GM12878 (cell line): ENCODE measurements at regions not wholly inside any gene's neighbourhood (a gene's known extent, or its start where the extent isn't known, plus 50 kb on each side); places are given as distances from the start of the nearest gene placed in this dataset.

ENCODE experiments used
- ATAC-seq: fragments of 200-7000 bp; cut with Tn5 transposase; 3 replicates; pipeline ENCODE4 v1.9.1; 2020; ENCODE audit warnings: mild to moderate bottlenecking, moderate library complexity
- BruUV-seq: library from RNA; stranded (reverse); fragments of 400-500 nt; replicated peaks from 2 replicates; lab custom pipeline; 2021; lab: Mats Ljungman, UMichigan
- CTCF ChIA-PET: fragments of 300-600 bp; sonication (Branson Sonifier 250); formaldehyde crosslinking; extraction: SDS; loops from one replicate; lab custom pipeline; 2021; ENCODE audit warnings: inconsistent platforms; lab: Yijun Ruan, JAX
- POLR2A ChIA-PET: fragments of 350-600 bp; formaldehyde crosslinking; extraction: SDS; loops from one replicate; lab custom pipeline; 2021; ENCODE audit warnings: inconsistent platforms; lab: Charles Lee
- RAD21 ChIA-PET: fragments of 300-600 bp; sonication (Branson Sonifier 250); formaldehyde crosslinking; loops from one replicate; lab custom pipeline; 2023; ENCODE audit warnings: antibody characterized with exemption; ENCODE audit not compliant: unreplicated experiment; lab: Charles Lee
- SMC1A ChIA-PET: fragments of 300-600 bp; sonication (Branson Sonifier 250); formaldehyde crosslinking; loops from one replicate; lab custom pipeline; 2023; ENCODE audit not compliant: unreplicated experiment, uncharacterized antibody; lab: Charles Lee
- DNase-seq: peaks from one replicate; pipeline ENCODE4 v3.0.0-alpha.2; 2011; ENCODE audit warnings: low read depth, low spot score
- FAIRE-seq: peaks from 3 replicates; lab custom pipeline; 2011; peaks lifted over from hg19 to GRCh38; lab: Jason Lieb, UNC
- H2AFZ ChIP-seq: 2 replicates; pipeline ENCODE4 v1.6.0; 2011; ENCODE audit warnings: low read depth, low read length, control low read depth; ENCODE audit not compliant: control insufficient read depth
- H3K27ac ChIP-seq: 2 replicates; pipeline ENCODE4 v1.5.1; 2011; ENCODE audit warnings: control low read depth; ENCODE audit not compliant: control insufficient read depth, insufficient read depth
- H3K27me3 ChIP-seq, 2 experiments: replicated peaks in 1 of 2; 2 replicates each; pipeline versions ENCODE4 v1.6.0 to v1.6.1; 2011; ENCODE audit warnings: low read length in 1 of 2; ENCODE audit not compliant: control insufficient read depth in 2 of 2, insufficient read depth in 2 of 2
- H3K36me3 ChIP-seq, 2 experiments: 2 replicates each; pipeline ENCODE4 v1.5.1; 2011; ENCODE audit warnings: low read length in 1 of 2; ENCODE audit not compliant: control insufficient read depth in 2 of 2, insufficient read depth in 2 of 2
- H3K4me1 ChIP-seq: 2 replicates; pipeline ENCODE4 v1.6.1; 2011; ENCODE audit warnings: mild to moderate bottlenecking, low read length, moderate library complexity, mixed read lengths; ENCODE audit not compliant: control insufficient read depth, insufficient read depth
- H3K4me2 ChIP-seq: 2 replicates; pipeline ENCODE4 v1.6.0; 2011; ENCODE audit warnings: control low read depth; ENCODE audit not compliant: control insufficient read depth, insufficient read depth
- H3K4me3 ChIP-seq: fragments of 200-600 bp; sonication (generic); 2 replicates; pipeline ENCODE4 v1.5.1; 2016
- H3K79me2 ChIP-seq: 2 replicates; pipeline ENCODE4 v1.6.0; 2011; ENCODE audit warnings: low read length; ENCODE audit not compliant: control insufficient read depth, insufficient read depth
- H3K9ac ChIP-seq: 2 replicates; pipeline ENCODE4 v1.8.0; 2011; ENCODE audit warnings: low read length, control low read depth, mixed read lengths; ENCODE audit not compliant: control insufficient read depth, insufficient read depth
- H3K9me3 ChIP-seq: replicated peaks from 3 replicates; pipeline ENCODE4 v1.5.1; 2011; ENCODE audit warnings: mild to moderate bottlenecking, low read length; ENCODE audit not compliant: control insufficient read depth, insufficient read depth
- H4K20me1 ChIP-seq: 2 replicates; pipeline ENCODE4 v1.6.0; 2011; ENCODE audit not compliant: control insufficient read depth, insufficient read depth
- CBX3 ChIP-seq: fragments of 200-600 bp; sonication (generic); IDR thresholded peaks from 2 replicates; pipeline ENCODE4 v1.6.1; 2016; ENCODE audit warnings: low read depth, borderline replicate concordance
- CEBPZ ChIP-seq: fragments of 150-350 bp; IDR thresholded peaks from 2 replicates; pipeline ENCODE4 v1.6.1; 2016; ENCODE audit warnings: low read depth, low read length
- EP300 ChIP-seq, 2 experiments: fragments of 150-350 bp in 1 of 2; IDR thresholded peaks; 2 replicates each; pipeline ENCODE4 v1.6.1; 2011 to 2012; ENCODE audit warnings: low read depth in 2 of 2, low read length in 2 of 2, borderline replicate concordance in 1 of 2, improper control_type of control experiment in 1 of 2, inconsistent platforms in 1 of 2; ENCODE audit not compliant: control insufficient read depth in 1 of 2
- FOXK2 ChIP-seq: fragments of 450-650 bp; IDR thresholded peaks from 2 replicates; pipeline ENCODE4 v1.6.1; 2017; ENCODE audit warnings: mild to moderate bottlenecking, moderate library complexity
- MXI1 ChIP-seq: fragments of 150-350 bp; IDR thresholded peaks from 2 replicates; pipeline ENCODE4 v1.6.1; 2011; ENCODE audit warnings: low read depth, mild to moderate bottlenecking, inconsistent platforms, low read length, improper control_type of control experiment
- MYB ChIP-seq: fragments of 150-350 bp; IDR thresholded peaks from 2 replicates; pipeline ENCODE4 v1.6.1; 2014; ENCODE audit warnings: mild to moderate bottlenecking, low read depth, low read length, borderline replicate concordance
- NRF1 ChIP-seq: conservative IDR thresholded peaks from 2 replicates; pipeline ENCODE4 v1.6.1; 2011; ENCODE audit warnings: mild to moderate bottlenecking, low read depth, low read length, improper control_type of control experiment
- RELA ChIP-seq: fragments of 450-650 bp; IDR thresholded peaks from 2 replicates; pipeline ENCODE4 v1.8.0; 2014; ENCODE audit warnings: borderline replicate concordance; ENCODE audit not compliant: partially characterized antibody
- SIN3A ChIP-seq: IDR thresholded peaks from 2 replicates; pipeline ENCODE4 v1.6.1; 2012; ENCODE audit warnings: low read depth, low read length, improper control_type of control experiment
- SMAD5 ChIP-seq: IDR thresholded peaks from 2 replicates; pipeline ENCODE4 v1.6.1; 2016; ENCODE audit warnings: antibody characterized with exemption, low read depth
- WGBS: methylation state at CpG from one replicate; pipeline ENCODE4 v1.1.6; 2016; ENCODE audit warnings: low lambda C conversion rate; ENCODE audit not compliant: insufficient replicate concordance, insufficient coverage; ENCODE audit errors: missing lambda C conversion rate; 5-methylcytosine and 5-hydroxymethylcytosine counted together
- in situ Hi-C: fragments of 300-500 bp; cut with MboI; formaldehyde crosslinking; loops from 9 replicates; pipeline ENCODE4 v1.14.3; 2018; ENCODE audit warnings: mixed read lengths
- intact Hi-C: fragments of 100-400 bp; cut with micrococcal nuclease; formaldehyde crosslinking; loops from one replicate; pipeline ENCODE4 v1.14.2; 2022; ENCODE audit not compliant: unreplicated experiment
- TF ChIP-seq, protein P1 (sequence below): IDR thresholded peaks from 2 replicates; pipeline ENCODE4 v1.6.1; 2012; ENCODE audit warnings: low read depth, low read length, improper control_type of control experiment
- TF ChIP-seq, protein P2 (sequence below): fragments of 450-650 bp; IDR thresholded peaks from 2 replicates; pipeline ENCODE4 v1.6.1; 2017; ENCODE audit warnings: mild to moderate bottlenecking, low read depth, inconsistent platforms; ENCODE audit not compliant: poor library complexity, severe bottlenecking
- TF ChIP-seq, protein P3 (sequence below): IDR thresholded peaks from 2 replicates; pipeline ENCODE4 v1.6.1; 2012; ENCODE audit warnings: mild to moderate bottlenecking, low read depth, low read length
- TF ChIP-seq, protein P4 (sequence below): IDR thresholded peaks from 2 replicates; pipeline ENCODE4 v1.6.1; 2012; ENCODE audit warnings: low read depth, low read length, improper control_type of control experiment

GRCh38 chr15:48003441-48003840 lies 117.3 kb upstream of the SLC24A5 start:
- ChIA-PET RAD21 (no interaction called here), CTCF (no interaction called here), SMC1A (no interaction called here), POLR2A (no interaction called here)
- H4K20me1 ChIP-seq = no peaks in the 10 kb centered on the region
- FAIRE-seq (no peak), ATAC-seq (no peak), DNase-seq (no peak)
- H3K4me1 ChIP-seq = peaks cover 16% of the 10 kb centered on the region
- intact Hi-C loops (loop anchor here (5.0 kb wide), 1 partner anchor 249 kb away; no protein-coding TSS in a partner anchor), in situ Hi-C loops (no loop called here)
- no peak overlapping the region for H3K9ac ChIP-seq
- H3K9me3 ChIP-seq = no peaks in the 10 kb centered on the region
- no TSS peak for BruUV-seq
- H3K4me2 ChIP-seq = no peak overlapping the region
- 100% methylated on average over 1 of the region's 1 CpG for WGBS
- H3K36me3 ChIP-seq = no peaks in the 10 kb centered on the region
- H3K79me2 ChIP-seq = no peaks in the 10 kb centered on the region
- H2AFZ ChIP-seq = no peak overlapping the region
- H3K27me3 ChIP-seq = no peaks in the 10 kb centered on the region
- no peak overlapping the region for H3K27ac ChIP-seq
- no peak overlapping the region for H3K4me3 ChIP-seq
- TF ChIP-seq, protein P1, sequence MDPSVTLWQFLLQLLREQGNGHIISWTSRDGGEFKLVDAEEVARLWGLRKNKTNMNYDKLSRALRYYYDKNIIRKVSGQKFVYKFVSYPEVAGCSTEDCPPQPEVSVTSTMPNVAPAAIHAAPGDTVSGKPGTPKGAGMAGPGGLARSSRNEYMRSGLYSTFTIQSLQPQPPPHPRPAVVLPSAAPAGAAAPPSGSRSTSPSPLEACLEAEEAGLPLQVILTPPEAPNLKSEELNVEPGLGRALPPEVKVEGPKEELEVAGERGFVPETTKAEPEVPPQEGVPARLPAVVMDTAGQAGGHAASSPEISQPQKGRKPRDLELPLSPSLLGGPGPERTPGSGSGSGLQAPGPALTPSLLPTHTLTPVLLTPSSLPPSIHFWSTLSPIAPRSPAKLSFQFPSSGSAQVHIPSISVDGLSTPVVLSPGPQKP = no peak
- TF ChIP-seq EP300 (IDR thresholded peaks at IDR 0.05; ENCODE audit: borderline replicate concordance in 1 of 2, control insufficient read depth in 1 of 2, low read depth in 2 of 2, low read length in 2 of 2) (no peak), CBX3 (no peak), MYB (no peak), CEBPZ (no peak), RELA (no peak), MXI1 (no peak), FOXK2 (no peak), SMAD5 (no peak), SIN3A (no peak), NRF1 (no peak)
- TF ChIP-seq, protein P2, sequence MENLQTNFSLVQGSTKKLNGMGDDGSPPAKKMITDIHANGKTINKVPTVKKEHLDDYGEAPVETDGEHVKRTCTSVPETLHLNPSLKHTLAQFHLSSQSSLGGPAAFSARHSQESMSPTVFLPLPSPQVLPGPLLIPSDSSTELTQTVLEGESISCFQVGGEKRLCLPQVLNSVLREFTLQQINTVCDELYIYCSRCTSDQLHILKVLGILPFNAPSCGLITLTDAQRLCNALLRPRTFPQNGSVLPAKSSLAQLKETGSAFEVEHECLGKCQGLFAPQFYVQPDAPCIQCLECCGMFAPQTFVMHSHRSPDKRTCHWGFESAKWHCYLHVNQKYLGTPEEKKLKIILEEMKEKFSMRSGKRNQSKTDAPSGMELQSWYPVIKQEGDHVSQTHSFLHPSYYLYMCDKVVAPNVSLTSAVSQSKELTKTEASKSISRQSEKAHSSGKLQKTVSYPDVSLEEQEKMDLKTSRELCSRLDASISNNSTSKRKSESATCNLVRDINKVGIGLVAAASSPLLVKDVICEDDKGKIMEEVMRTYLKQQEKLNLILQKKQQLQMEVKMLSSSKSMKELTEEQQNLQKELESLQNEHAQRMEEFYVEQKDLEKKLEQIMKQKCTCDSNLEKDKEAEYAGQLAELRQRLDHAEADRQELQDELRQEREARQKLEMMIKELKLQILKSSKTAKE = no peak
- TF ChIP-seq, protein P3, sequence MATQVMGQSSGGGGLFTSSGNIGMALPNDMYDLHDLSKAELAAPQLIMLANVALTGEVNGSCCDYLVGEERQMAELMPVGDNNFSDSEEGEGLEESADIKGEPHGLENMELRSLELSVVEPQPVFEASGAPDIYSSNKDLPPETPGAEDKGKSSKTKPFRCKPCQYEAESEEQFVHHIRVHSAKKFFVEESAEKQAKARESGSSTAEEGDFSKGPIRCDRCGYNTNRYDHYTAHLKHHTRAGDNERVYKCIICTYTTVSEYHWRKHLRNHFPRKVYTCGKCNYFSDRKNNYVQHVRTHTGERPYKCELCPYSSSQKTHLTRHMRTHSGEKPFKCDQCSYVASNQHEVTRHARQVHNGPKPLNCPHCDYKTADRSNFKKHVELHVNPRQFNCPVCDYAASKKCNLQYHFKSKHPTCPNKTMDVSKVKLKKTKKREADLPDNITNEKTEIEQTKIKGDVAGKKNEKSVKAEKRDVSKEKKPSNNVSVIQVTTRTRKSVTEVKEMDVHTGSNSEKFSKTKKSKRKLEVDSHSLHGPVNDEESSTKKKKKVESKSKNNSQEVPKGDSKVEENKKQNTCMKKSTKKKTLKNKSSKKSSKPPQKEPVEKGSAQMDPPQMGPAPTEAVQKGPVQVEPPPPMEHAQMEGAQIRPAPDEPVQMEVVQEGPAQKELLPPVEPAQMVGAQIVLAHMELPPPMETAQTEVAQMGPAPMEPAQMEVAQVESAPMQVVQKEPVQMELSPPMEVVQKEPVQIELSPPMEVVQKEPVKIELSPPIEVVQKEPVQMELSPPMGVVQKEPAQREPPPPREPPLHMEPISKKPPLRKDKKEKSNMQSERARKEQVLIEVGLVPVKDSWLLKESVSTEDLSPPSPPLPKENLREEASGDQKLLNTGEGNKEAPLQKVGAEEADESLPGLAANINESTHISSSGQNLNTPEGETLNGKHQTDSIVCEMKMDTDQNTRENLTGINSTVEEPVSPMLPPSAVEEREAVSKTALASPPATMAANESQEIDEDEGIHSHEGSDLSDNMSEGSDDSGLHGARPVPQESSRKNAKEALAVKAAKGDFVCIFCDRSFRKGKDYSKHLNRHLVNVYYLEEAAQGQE = no peak
- TF ChIP-seq, protein P4, sequence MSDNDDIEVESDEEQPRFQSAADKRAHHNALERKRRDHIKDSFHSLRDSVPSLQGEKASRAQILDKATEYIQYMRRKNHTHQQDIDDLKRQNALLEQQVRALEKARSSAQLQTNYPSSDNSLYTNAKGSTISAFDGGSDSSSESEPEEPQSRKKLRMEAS = no peak
